Fibroblast of the aortic adventitia (primary cell): ENCODE measurements at regions not wholly inside any gene's neighbourhood (a gene's known extent, or its start where the extent isn't known, plus 50 kb on each side); places are given as distances from the start of the nearest gene placed in this dataset.
"Not testable (repeated sequence)": the region's sequence is repeated elsewhere in the genome, so short reads cannot be mapped to it uniquely, and the experiment has no call there.

Experiments used
- DNase-seq: peaks from one replicate; pipeline ENCODE4 v3.0.0-alpha.2; 2010; ENCODE audit warnings: low read depth
- H3K4me3 ChIP-seq: 2 replicates; pipeline ENCODE4 v1.5.1; 2011; ENCODE audit warnings: low read depth, mild to moderate bottlenecking, control low read depth, low read length, moderate library complexity
- CTCF ChIP-seq: IDR thresholded peaks from 2 replicates; pipeline ENCODE4 v1.5.1; 2011; ENCODE audit warnings: mild to moderate bottlenecking, low read length, control low read depth, inconsistent platforms; ENCODE audit not compliant: insufficient read depth

GRCh38 chr10:108034829-108035228 is 870.3 kb upstream of the SORCS1 start:
- H3K4me3 ChIP-seq, result no peak overlapping the region
- no peak for DNase-seq
- TF ChIP-seq CTCF, result no peak

- not testable (repeated sequence) for DNase-seq, H3K4me3 ChIP-seq
Measured at GRCh38 chr10:108033518-108033917, 869.0 kb upstream of the SORCS1 start.

- no peak overlapping the region for H3K4me3 ChIP-seq
- no peak for TF ChIP-seq CTCF
- no peak for DNase-seq
Measured at GRCh38 chr10:108031505-108031904, 867.0 kb upstream of the SORCS1 start.

- TF ChIP-seq CTCF, result no peak
- no peak for DNase-seq
- H3K4me3 ChIP-seq, result no peak overlapping the region
Measured at GRCh38 chr10:108014902-108015177, 850.3 kb upstream of the SORCS1 start.

- no peak for DNase-seq
- TF ChIP-seq CTCF, result no peak
- H3K4me3 ChIP-seq, result no peak overlapping the region
Measured at GRCh38 chr10:108014145-108014901, 849.8 kb upstream of the SORCS1 start.

GRCh38 chr10:108005627-108006026 is 841.1 kb upstream of the SORCS1 start:
- no peak for DNase-seq
- no peak overlapping the region for H3K4me3 ChIP-seq
- TF ChIP-seq CTCF, result no peak

GRCh38 chr10:108003576-108003975 is 839.1 kb upstream of the SORCS1 start:
- TF ChIP-seq CTCF, result no peak
- DNase-seq, result no peak
- H3K4me3 ChIP-seq, result no peak overlapping the region
